ENCODE measurements at regions not wholly inside any gene's neighbourhood (a gene's known extent, or its start where the extent isn't known, plus 50 kb on each side); places are given as distances from the start of the nearest gene placed in this dataset.

DNA sequence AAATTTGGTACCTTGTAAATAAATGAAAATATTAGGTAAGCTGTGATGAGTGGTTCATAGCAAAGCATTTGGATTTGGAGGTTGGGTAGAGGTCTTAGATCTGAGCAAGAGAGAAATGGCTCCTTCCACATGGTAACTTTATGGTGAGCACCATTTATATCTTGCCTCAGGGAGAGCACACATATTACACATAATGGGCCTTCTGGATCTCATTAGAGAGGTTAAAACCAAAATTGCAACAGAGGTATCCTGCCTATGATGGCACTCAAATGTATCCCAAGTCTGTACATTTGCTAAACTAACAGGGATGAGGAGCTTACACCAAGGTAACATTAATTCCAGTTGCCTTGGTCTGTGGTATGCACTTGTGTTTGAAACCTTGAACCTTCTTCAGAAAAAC, 87.1 kb upstream of the PUDP start:
- TF ChIP-seq, protein P1, sequence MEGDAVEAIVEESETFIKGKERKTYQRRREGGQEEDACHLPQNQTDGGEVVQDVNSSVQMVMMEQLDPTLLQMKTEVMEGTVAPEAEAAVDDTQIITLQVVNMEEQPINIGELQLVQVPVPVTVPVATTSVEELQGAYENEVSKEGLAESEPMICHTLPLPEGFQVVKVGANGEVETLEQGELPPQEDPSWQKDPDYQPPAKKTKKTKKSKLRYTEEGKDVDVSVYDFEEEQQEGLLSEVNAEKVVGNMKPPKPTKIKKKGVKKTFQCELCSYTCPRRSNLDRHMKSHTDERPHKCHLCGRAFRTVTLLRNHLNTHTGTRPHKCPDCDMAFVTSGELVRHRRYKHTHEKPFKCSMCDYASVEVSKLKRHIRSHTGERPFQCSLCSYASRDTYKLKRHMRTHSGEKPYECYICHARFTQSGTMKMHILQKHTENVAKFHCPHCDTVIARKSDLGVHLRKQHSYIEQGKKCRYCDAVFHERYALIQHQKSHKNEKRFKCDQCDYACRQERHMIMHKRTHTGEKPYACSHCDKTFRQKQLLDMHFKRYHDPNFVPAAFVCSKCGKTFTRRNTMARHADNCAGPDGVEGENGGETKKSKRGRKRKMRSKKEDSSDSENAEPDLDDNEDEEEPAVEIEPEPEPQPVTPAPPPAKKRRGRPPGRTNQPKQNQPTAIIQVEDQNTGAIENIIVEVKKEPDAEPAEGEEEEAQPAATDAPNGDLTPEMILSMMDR (IDR thresholded peaks at IDR 0.05) = no peak
- TF ChIP-seq POLR2A (IDR thresholded peaks at IDR 0.05) = no peak
